ENCODE measurements at regions not wholly inside any gene's neighbourhood (a gene's known extent, or its start where the extent isn't known, plus 50 kb on each side); places are given as distances from the start of the nearest gene placed in this dataset.

DNA sequence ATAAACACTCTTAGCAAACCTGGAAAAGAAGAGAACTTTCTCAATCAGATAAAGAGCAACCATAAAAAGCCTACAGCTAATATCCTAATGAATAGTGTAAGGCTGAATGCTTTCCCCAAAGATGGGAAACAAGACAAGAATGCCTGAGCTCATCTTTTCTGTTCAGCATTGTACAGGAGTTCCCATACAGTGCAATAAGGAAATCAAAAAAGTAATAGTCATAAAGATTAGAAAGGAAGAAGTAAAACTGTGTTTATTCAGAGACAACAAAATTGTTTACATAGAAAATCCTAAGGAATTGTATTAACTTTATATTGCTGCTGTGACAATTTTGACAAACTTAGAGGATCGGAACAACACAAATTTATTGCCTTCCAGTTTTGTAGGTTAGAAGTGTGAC lies 330.7 kb upstream of the SLC24A2 start:
- no peaks in the 10 kb centered on the region for H3K27me3 Mint-ChIP-seq
- no peak for DNase-seq (ENCODE audit: low spot score, unreplicated experiment)
- peaks cover 11% of the 10 kb centered on the region for H3K9me3 Mint-ChIP-seq (ENCODE audit: low read depth)
- H3K4me1 Mint-ChIP-seq (ENCODE audit: low read depth): no peaks in the 10 kb centered on the region
- H3K36me3 Mint-ChIP-seq (ENCODE audit: insufficient read depth): no peaks in the 10 kb centered on the region
- H3K4me3 Mint-ChIP-seq (ENCODE audit: low read depth): no peak overlapping the region
- no peak overlapping the region for H3K27ac Mint-ChIP-seq
- TF ChIP-seq, protein P1, sequence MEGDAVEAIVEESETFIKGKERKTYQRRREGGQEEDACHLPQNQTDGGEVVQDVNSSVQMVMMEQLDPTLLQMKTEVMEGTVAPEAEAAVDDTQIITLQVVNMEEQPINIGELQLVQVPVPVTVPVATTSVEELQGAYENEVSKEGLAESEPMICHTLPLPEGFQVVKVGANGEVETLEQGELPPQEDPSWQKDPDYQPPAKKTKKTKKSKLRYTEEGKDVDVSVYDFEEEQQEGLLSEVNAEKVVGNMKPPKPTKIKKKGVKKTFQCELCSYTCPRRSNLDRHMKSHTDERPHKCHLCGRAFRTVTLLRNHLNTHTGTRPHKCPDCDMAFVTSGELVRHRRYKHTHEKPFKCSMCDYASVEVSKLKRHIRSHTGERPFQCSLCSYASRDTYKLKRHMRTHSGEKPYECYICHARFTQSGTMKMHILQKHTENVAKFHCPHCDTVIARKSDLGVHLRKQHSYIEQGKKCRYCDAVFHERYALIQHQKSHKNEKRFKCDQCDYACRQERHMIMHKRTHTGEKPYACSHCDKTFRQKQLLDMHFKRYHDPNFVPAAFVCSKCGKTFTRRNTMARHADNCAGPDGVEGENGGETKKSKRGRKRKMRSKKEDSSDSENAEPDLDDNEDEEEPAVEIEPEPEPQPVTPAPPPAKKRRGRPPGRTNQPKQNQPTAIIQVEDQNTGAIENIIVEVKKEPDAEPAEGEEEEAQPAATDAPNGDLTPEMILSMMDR (IDR thresholded peaks at IDR 0.05; ENCODE audit: unreplicated experiment): no peak

DNA sequence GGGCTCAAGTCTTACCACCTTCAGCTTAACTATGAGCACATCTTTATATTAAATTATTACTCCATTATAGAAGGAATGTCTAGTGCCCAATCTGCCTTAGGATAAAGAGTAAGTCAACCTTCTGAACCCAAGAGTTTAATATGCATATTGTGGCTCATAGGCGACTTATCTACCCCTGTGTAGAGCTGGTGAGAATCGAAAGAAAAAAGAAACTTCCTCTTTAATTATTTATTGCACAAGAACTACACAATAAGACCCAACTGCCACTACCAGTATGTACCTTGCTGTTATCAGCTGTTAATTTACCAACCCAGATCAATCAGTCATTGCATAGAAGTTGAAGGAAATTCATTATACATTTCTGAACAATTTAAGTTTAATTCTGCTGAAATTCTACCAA lies 329.1 kb upstream of the SLC24A2 start:
- Mint-ChIP-seq H3K9me3 (ENCODE audit: low read depth) (peaks cover 12% of the 10 kb centered on the region), H3K36me3 (ENCODE audit: insufficient read depth) (no peaks in the 10 kb centered on the region), H3K4me1 (ENCODE audit: low read depth) (no peaks in the 10 kb centered on the region), H3K4me3 (ENCODE audit: low read depth) (no peak overlapping the region), H3K27me3 (no peaks in the 10 kb centered on the region), H3K27ac (no peak overlapping the region)
- TF ChIP-seq, protein P1 (IDR thresholded peaks at IDR 0.05; ENCODE audit: unreplicated experiment): no peak
- no peak for DNase-seq (ENCODE audit: low spot score, unreplicated experiment)

DNA sequence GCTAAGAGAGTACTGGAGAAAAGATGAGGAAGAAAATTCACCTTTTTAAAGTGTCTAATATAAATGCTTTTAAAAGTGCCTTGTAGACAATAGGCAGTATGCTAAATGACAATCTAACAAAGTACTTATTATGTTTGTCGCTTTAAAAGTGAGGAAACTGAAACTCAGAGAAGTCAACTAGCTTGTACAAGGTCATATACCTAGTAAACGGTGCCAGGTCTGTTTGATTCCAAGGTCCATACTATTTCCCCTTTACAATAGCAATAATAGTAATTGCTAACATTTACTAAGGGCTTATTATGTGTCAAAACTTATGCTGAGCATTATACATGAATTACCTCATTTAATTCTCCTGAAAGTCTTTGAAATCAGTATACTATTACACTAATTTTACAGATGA lies 328.6 kb upstream of the SLC24A2 start:
- Mint-ChIP-seq H3K36me3 (ENCODE audit: insufficient read depth) (no peaks in the 10 kb centered on the region), H3K9me3 (ENCODE audit: low read depth) (peaks cover 12% of the 10 kb centered on the region), H3K27me3 (no peaks in the 10 kb centered on the region), H3K4me1 (ENCODE audit: low read depth) (no peaks in the 10 kb centered on the region), H3K4me3 (ENCODE audit: low read depth) (no peak overlapping the region), H3K27ac (no peak overlapping the region)
- no peak for DNase-seq (ENCODE audit: low spot score, unreplicated experiment)
- TF ChIP-seq, protein P1 (IDR thresholded peaks at IDR 0.05; ENCODE audit: unreplicated experiment): no peak

DNA sequence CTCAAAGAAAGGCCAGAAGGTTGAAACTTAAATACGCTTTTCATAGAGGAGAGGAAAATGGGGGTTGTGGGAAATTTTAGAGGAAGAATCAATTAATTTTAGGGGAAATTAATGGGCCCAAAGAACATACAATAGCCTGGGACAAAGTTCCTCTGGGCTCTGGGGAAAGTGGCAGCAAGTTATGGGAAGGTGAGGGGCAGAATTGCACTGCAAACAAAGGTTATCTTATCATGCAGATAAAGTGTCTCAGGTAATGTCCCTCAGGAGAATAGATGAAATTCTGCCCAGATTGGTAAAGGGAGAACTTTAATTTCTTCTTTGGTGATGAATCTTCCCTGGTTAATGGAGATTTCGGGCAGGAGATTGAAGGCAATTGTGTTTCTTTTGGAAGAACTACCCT lies 326.1 kb upstream of the SLC24A2 start:
- H3K4me3 Mint-ChIP-seq (ENCODE audit: low read depth): no peak overlapping the region
- peaks cover 12% of the 10 kb centered on the region for H3K9me3 Mint-ChIP-seq (ENCODE audit: low read depth)
- H3K36me3 Mint-ChIP-seq (ENCODE audit: insufficient read depth): no peaks in the 10 kb centered on the region
- no peaks in the 10 kb centered on the region for H3K27me3 Mint-ChIP-seq
- no peak overlapping the region for H3K27ac Mint-ChIP-seq
- no peaks in the 10 kb centered on the region for H3K4me1 Mint-ChIP-seq (ENCODE audit: low read depth)
- TF ChIP-seq, protein P1 (IDR thresholded peaks at IDR 0.05; ENCODE audit: unreplicated experiment): no peak
- no peak for DNase-seq (ENCODE audit: low spot score, unreplicated experiment)

DNA sequence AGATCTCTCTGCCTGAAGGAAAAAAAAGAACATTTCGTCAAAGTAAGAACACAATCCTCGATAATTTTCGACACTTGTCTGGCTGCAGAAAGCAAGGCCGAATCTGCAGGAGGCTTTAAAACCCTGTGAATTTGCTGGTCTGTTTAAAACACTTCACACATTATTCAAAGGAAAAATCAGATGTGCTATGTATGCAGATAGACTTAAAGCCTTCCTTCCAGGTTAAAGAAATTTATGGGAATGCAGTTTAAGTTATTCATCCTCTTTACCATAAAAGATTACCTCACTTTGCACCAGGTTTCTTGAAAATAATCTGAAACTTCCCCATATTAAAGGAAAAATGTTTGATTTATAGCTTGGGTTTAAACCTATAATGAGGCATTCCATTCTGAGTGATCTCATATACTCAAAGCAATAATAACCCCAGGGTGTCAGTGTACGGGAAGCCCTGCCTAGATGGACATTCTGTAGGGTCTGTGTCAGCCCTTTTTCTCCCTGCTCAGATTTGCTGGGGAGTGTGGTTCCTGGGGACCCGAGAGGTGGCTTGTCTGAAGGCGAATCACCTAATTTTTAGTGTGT lies 323.5 kb upstream of the SLC24A2 start:
- Mint-ChIP-seq H3K27me3 (no peaks in the 10 kb centered on the region), H3K4me1 (ENCODE audit: low read depth) (no peaks in the 10 kb centered on the region), H3K9me3 (ENCODE audit: low read depth) (peaks cover 12% of the 10 kb centered on the region), H3K27ac (no peak overlapping the region), H3K4me3 (ENCODE audit: low read depth) (no peak overlapping the region), H3K36me3 (ENCODE audit: insufficient read depth) (no peaks in the 10 kb centered on the region)
- TF ChIP-seq, protein P1 (IDR thresholded peaks at IDR 0.05; ENCODE audit: unreplicated experiment): no peak
- DNase-seq (ENCODE audit: low spot score, unreplicated experiment): no peak
